Esophagus mucosa (tissue), 1 donor: ENCODE measurements at regions not wholly inside any gene's neighbourhood (a gene's known extent, or its start where the extent isn't known, plus 50 kb on each side); places are given as distances from the start of the nearest gene placed in this dataset.
"Not testable (repeated sequence)": the region's sequence is repeated elsewhere in the genome, so short reads cannot be mapped to it uniquely, and the experiment has no call there.

Experiments used
- ATAC-seq: fragments of 200-7000 bp; cut with Tn5 transposase; one replicate; pipeline ENCODE4 v1.9.1; 2020
- donor health status: DM: yes; HTN: yes; CAD: no.

GRCh38 chr2:120502761-120503160, 156.8 kb downstream of the INHBB start:
- no peak for ATAC-seq

- ATAC-seq: no peak
These were observed 157.4 kb downstream of the INHBB start for GRCh38 chr2:120503206-120503792.

GRCh38 chr2:120503793-120504571, 158.0 kb downstream of the INHBB start:
- peak; percentile 48 for ATAC-seq

- no peak for ATAC-seq
These were observed 159.2 kb downstream of the INHBB start for GRCh38 chr2:120504936-120505705.

- peak; percentile 74 for ATAC-seq
These were observed 162.7 kb downstream of the INHBB start for GRCh38 chr2:120508567-120509041.

GRCh38 chr2:120509213-120509815, 163.4 kb downstream of the INHBB start:
- no peak for ATAC-seq

GRCh38 chr2:120509991-120510735, 164.2 kb downstream of the INHBB start:
- ATAC-seq: no peak

GRCh38 chr2:120510751-120511395, 164.9 kb downstream of the INHBB start:
- no peak for ATAC-seq

GRCh38 chr2:120511536-120511935, 165.6 kb downstream of the INHBB start:
- ATAC-seq: no peak

- ATAC-seq: no peak
These were observed 166.2 kb downstream of the INHBB start for GRCh38 chr2:120511947-120512710.

- no peak for ATAC-seq
These were observed 167.9 kb downstream of the INHBB start for GRCh38 chr2:120513776-120514357.

GRCh38 chr2:120514521-120514920, 168.6 kb downstream of the INHBB start:
- ATAC-seq: no peak

- ATAC-seq: not testable (repeated sequence)
These were observed 169.3 kb downstream of the INHBB start for GRCh38 chr2:120515066-120515758.

- no peak for ATAC-seq
These were observed 170.1 kb downstream of the INHBB start for GRCh38 chr2:120515759-120516678.

GRCh38 chr2:120516679-120517314, 170.9 kb downstream of the INHBB start:
- ATAC-seq: no peak

GRCh38 chr2:120517751-120518469, 172.0 kb downstream of the INHBB start:
- ATAC-seq: no peak

- ATAC-seq: no peak
These were observed 172.9 kb downstream of the INHBB start for GRCh38 chr2:120518819-120519218.
